Daoy (cell line): ENCODE measurements at regions not wholly inside any gene's neighbourhood (a gene's known extent, or its start where the extent isn't known, plus 50 kb on each side); places are given as distances from the start of the nearest gene placed in this dataset.
A peak's percentile ranks its signal among the peaks of the same experiment; 100 is the strongest.

ENCODE experiments used
- DNase-seq: peaks from one replicate; pipeline ENCODE4 v3.0.0-alpha.2; 2015; ENCODE audit warnings: low read depth

GRCh38 chr13:104098421-104098820 lies 1032.2 kb upstream of the SLC10A2 start:
- DNase-seq: peak; percentile 28

DNA sequence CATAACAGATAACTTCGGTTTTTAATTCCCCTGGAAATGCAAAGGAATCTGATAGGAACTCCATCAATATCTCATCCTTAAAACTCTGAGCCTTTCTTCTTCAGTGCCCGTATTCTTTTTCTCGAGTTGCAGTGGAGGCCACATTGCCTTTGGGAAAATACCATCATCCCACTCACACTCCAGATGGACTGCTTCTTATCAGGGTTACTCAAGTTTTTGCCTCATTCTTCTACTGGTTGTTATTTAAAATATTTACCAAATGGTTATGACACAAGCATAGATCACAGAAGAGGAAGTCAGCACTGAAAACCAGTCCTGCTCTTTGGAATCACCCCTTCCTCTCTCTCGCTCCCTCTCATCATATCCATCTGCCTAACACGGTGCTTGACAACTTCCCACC lies 1020.5 kb upstream of the SLC10A2 start:
- DNase-seq: no peak

- DNase-seq: no peak
These were observed 1020.0 kb upstream of the SLC10A2 start for GRCh38 chr13:104086210-104086609.

DNA sequence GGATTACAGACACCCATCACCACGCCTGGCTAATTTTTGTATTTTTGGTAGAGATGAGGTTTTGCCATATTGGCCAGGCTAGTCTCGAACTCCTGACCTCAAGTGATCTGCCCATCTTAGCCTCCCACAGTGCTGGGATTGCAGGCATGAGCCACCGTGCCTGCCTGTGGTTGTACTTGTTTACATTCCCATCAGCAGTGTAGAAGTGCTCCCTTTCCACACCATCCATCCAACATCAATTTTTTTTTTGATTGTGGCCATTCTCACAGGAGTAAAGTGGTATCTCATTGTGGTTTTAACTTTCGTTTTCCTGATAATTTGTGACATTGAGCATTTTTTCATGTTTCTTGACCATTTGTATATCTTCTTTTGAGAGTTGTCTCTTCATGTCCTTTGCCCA lies 1019.4 kb upstream of the SLC10A2 start:
- no peak for DNase-seq

- no peak for DNase-seq
These were observed 1008.1 kb upstream of the SLC10A2 start for GRCh38 chr13:104074326-104074725.

DNA sequence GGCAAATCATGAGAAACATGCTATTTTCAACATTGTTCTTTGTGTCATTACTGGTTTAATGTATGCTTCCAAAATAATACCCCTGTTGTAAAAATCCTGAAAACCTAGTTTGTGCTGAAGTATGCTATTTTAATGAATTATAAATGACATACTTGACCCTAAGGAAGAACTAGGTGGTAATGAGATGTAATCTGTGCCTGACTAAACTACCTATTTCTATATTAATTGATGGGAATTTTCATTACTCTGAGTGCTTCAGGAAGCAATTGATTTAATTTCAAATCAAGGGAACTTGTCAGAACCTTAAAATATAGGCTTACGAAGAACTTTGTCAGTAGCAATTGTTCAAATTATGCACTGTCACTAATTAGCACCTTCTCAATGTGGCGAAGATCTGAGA lies 1005.6 kb upstream of the SLC10A2 start:
- no peak for DNase-seq

- DNase-seq: no peak
These were observed 999.1 kb upstream of the SLC10A2 start for GRCh38 chr13:104065328-104065727.

- DNase-seq: no peak
These were observed 991.6 kb upstream of the SLC10A2 start for GRCh38 chr13:104057861-104058260.

- DNase-seq: no peak
These were observed 979.7 kb upstream of the SLC10A2 start for GRCh38 chr13:104045907-104046306.

- peak; percentile 2 for DNase-seq
These were observed 977.0 kb upstream of the SLC10A2 start for GRCh38 chr13:104043184-104043583.

DNA sequence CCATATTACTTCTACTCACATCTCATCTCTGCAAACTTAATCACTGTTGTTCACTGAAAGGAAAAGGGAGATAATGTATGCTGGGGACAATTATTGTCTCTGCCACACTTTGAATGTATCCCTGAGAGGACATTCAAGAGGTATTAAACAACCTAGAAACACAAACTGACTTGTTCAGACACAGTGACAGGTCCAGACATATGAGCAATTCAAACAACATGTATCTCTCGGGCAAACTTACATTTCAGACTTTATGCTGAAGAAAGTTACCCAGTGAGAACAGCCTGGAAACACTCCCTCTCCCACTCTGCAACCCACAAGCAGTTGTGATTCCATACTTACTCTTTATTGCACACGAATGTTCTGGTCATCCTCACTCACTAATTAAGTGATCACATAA lies 968.7 kb upstream of the SLC10A2 start:
- DNase-seq: no peak

DNA sequence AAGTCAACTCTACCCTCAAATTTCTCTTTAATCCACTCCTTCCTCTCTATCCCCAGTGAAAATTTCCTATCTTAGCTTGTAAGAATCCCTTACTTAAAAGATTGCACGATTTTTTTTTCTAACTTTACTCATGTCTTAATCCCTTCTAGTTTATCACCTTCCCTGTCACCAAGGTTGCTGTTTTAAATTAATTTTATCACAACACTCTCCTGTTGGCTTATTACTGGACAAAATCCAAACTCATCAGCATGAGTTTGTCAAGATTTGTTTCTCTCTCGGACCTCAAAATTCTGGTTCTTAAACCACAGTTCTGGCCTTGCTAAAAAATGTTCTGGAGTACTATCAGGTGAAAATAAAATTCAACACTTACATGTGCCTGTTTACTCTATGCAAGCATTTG lies 959.1 kb upstream of the SLC10A2 start:
- DNase-seq: no peak

GRCh38 chr13:104024416-104025170 lies 958.4 kb upstream of the SLC10A2 start:
- DNase-seq: no peak

GRCh38 chr13:104021806-104022397 lies 955.7 kb upstream of the SLC10A2 start:
- DNase-seq: no peak

GRCh38 chr13:104017317-104017716 lies 951.1 kb upstream of the SLC10A2 start:
- no peak for DNase-seq

DNA sequence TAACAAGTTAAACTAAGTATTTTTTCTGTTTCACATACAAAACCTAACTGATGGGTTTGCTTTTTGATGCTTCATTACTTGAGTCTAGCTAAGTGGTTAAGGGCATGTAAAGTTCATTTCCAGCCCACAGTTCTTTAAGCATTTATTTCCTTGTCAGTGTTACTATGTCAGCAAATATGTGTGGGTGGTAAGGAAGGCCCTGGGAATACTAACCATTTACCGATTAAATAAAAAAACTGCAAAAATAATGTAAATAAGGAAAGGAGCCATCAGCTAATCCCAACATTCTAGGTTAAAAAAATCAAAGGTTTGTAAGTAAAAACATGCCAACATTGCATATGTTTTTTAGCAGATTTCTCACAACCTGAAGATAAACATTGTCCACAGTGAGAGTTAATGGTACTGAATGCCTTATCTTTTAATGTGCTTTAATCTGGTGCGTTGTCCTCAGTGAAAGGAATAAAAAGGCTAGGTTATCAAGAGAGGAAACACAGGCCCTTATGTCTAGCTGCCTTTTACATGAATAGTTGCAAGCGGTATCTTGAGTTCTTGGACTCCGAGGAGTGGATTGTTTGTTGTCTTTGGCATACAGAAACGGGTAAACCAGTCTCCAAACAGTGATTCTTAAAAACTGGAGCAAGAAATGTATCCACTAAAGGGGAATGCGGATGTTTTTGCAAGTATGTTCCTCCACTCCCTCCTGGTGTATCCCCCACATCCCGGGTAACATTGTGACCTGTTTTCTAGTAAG lies 949.6 kb upstream of the SLC10A2 start:
- no peak for DNase-seq

DNA sequence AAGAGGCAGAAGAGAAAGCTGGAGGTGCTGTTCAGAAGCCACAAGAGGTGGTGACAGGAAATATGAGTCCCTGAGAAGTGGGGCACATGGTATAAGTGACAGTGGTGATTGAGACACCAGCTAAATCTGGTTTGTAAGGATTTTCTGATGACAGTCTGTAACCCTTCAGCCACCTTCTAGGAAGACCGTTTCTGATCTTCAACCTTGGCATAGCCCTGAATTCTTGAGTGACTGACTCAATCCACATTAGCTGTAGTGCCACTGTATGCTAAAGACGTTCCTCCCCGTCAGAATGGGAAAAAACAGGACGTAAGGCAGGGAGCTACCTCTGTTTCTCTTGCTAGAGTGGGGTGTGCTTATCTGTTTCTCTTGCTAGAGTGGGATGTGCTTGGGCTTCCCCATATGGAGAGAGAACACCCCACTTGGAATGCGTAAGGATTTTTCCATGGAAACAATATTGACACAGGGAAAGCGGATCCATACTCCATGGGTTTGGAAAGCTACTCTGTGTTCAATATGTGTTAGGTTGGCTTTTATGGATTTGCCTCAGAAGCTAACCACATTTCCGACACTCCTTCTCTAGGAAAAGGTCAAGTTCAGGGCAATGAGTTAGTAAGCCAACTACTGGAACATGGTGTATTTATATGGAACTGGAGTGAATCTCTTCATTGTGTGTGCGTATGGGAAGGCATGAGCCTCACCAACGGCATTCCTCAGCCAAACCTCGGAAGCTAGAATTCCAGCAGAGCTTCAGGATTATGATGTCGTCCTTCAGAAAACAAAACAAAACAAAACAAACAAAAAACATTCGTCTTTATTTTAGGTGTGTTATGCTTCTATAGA lies 948.8 kb upstream of the SLC10A2 start:
- DNase-seq: no peak

DNA sequence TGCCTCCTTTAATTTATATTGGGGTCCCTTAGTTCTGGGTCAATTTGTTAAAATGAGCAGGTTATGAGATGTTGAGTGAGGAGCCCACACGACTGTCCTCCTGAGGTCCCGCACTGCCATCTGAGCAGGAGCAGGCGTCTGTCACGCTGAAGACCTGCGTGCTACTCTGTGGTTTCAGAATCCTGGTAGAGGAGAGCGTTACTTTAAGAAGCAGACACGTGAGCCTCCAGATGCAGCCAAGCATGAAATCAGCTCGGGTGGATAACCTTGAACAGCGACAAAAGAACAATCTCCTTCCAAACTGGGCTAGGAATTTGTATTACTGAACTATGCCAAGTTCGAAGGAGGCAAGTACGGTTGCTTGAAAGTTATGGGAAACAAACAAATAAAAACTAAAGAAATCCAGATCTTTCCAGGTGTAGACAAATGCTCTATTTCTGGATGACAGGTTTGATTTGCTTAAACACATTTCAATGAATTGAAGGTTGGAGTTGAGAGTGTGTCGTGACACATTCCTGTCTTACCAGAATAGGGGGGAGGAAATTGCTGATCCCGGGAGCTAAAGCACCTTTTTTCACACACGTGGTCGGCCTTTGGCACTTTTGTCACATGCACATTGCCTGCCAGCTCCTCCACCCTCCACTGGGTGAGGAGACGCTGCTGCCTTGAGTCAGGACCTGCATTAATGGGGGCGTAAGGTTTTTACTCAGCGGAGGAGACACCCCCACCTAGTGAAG lies 945.5 kb upstream of the SLC10A2 start:
- DNase-seq: no peak

- no peak for DNase-seq
These were observed 942.6 kb upstream of the SLC10A2 start for GRCh38 chr13:104008541-104009435.

DNA sequence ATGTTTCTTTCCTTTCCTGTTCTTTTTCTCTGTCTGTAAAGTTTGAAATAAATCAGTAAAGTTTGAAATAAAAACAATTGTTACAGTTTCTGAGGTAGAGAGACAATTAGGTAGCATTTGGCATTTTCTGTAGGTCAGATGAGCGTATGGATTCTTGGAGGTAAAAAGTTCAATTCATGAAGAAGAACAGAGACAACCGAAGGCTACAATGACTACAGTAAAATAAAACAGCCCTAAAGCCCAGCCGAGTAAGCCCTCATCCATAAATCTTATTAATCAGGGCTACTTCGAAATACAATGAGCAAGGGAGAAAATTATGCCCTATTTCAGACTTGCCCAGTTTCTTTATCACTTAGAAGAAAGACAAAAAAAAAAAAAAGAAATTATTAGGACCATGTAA lies 941.9 kb upstream of the SLC10A2 start:
- no peak for DNase-seq
